Vagina (tissue), 2 donors: ENCODE measurements at regions not wholly inside any gene's neighbourhood (a gene's known extent, or its start where the extent isn't known, plus 50 kb on each side); places are given as distances from the start of the nearest gene placed in this dataset.

Experiments
- CTCF ChIP-seq, 3 experiments: fragments of 450-650 bp in 2 of 3; fragments of 200-600 bp in 1 of 3; sonication (generic) in 1 of 3; IDR thresholded peaks; one replicate each; pipeline ENCODE4 v1.5.1; 2017 to 2019; ENCODE audit warnings: antibody characterized with exemption in 3 of 3, mild to moderate bottlenecking in 2 of 3, moderate library complexity in 2 of 3
- POLR2A ChIP-seq, 2 donors: fragments of 450-650 bp; IDR thresholded peaks; one replicate each; pipeline ENCODE4 v1.6.1; 2017; ENCODE audit warnings: antibody characterized with exemption in 2 of 2, mild to moderate bottlenecking in 2 of 2, moderate library complexity in 2 of 2

GRCh38 chr18:29616867-29617266, 1425.7 kb downstream of the DSC3 start:
- no peak for TF ChIP-seq CTCF (IDR thresholded peaks at IDR 0.05)
- no peak for TF ChIP-seq POLR2A (IDR thresholded peaks at IDR 0.05)
